Suprapubic skin (tissue), 4 donors: ENCODE measurements at regions not wholly inside any gene's neighbourhood (a gene's known extent, or its start where the extent isn't known, plus 50 kb on each side); places are given as distances from the start of the nearest gene placed in this dataset.
"Not testable (repeated sequence)": the region's sequence is repeated elsewhere in the genome, so short reads cannot be mapped to it uniquely, and the experiment has no call there.

Source experiments
- EP300 ChIP-seq: sonication (generic); formaldehyde crosslinking; IDR thresholded peaks from one replicate; pipeline ENCODE4 v1.6.1; 2017; ENCODE audit warnings: antibody characterized with exemption
- POLR2A ChIP-seq, 2 donors: fragments of 450-650 bp; IDR thresholded peaks; one replicate each; pipeline ENCODE4 v1.6.1; 2017; ENCODE audit warnings: antibody characterized with exemption in 2 of 2, mild to moderate bottlenecking in 2 of 2, moderate library complexity in 2 of 2
- POLR2AphosphoS5 ChIP-seq, 3 donors: sonication (generic); formaldehyde crosslinking; IDR thresholded peaks; one replicate each; pipeline ENCODE4 v1.6.1; 2017; ENCODE audit warnings: antibody characterized with exemption in 3 of 3
- TF ChIP-seq, protein P1 (sequence below), 2 donors: fragments of 200-600 bp in 1 of 2; fragments of 450-650 bp in 1 of 2; sonication (generic) in 1 of 2; IDR thresholded peaks; one replicate each; pipeline ENCODE4 v1.5.1; 2016 to 2019; ENCODE audit warnings: antibody characterized with exemption in 2 of 2, mild to moderate bottlenecking in 1 of 2, moderate library complexity in 1 of 2

- TF ChIP-seq, protein P1, sequence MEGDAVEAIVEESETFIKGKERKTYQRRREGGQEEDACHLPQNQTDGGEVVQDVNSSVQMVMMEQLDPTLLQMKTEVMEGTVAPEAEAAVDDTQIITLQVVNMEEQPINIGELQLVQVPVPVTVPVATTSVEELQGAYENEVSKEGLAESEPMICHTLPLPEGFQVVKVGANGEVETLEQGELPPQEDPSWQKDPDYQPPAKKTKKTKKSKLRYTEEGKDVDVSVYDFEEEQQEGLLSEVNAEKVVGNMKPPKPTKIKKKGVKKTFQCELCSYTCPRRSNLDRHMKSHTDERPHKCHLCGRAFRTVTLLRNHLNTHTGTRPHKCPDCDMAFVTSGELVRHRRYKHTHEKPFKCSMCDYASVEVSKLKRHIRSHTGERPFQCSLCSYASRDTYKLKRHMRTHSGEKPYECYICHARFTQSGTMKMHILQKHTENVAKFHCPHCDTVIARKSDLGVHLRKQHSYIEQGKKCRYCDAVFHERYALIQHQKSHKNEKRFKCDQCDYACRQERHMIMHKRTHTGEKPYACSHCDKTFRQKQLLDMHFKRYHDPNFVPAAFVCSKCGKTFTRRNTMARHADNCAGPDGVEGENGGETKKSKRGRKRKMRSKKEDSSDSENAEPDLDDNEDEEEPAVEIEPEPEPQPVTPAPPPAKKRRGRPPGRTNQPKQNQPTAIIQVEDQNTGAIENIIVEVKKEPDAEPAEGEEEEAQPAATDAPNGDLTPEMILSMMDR (IDR thresholded peaks at IDR 0.05): not testable (repeated sequence)
- not testable (repeated sequence) for TF ChIP-seq EP300; POLR2AphosphoS5 (IDR thresholded peaks at IDR 0.05); POLR2A (IDR thresholded peaks at IDR 0.05)
Observed at GRCh38 chr2:868857-869256, 81.8 kb upstream of the SNTG2 start.
